A673 (cell line): ENCODE measurements at regions not wholly inside any gene's neighbourhood (a gene's known extent, or its start where the extent isn't known, plus 50 kb on each side); places are given as distances from the start of the nearest gene placed in this dataset.

Source experiments
- EZH2 ChIP-seq: fragments of 200-600 bp; sonication (generic); IDR thresholded peaks from 2 replicates; pipeline ENCODE4 v1.6.1; 2017; ENCODE audit warnings: borderline replicate concordance, low read depth, mild to moderate bottlenecking, mixed read lengths, antibody characterized with exemption, low read length; ENCODE audit not compliant: poor library complexity, severe bottlenecking
- TF ChIP-seq, protein P1 (sequence below): fragments of 300-800, 200-600 bp; sonication (generic); conservative IDR thresholded peaks from 2 replicates; pipeline ENCODE4 v1.5.1; 2017; ENCODE audit warnings: low read depth, mild to moderate bottlenecking, antibody characterized with exemption, low read length, moderate library complexity, mixed read lengths

DNA sequence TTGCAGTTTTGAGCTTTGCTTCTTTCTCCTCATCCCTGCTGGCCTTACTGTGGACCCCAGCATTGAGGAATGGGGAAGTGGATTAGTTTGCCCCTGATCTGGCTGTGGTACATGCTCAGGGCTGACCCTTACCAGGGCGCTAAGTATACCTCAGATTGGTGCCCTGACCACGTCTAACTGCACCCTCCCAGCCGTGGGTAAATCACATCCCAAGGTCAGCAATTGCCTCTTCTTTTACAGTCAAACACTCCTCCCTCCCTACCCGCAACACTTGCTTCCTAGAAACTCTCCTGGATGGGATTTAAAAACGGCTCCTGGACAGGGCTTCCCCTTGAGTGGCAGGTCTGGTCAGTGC lies 437.9 kb downstream of the NR2F2 start:
- TF ChIP-seq, protein P1, sequence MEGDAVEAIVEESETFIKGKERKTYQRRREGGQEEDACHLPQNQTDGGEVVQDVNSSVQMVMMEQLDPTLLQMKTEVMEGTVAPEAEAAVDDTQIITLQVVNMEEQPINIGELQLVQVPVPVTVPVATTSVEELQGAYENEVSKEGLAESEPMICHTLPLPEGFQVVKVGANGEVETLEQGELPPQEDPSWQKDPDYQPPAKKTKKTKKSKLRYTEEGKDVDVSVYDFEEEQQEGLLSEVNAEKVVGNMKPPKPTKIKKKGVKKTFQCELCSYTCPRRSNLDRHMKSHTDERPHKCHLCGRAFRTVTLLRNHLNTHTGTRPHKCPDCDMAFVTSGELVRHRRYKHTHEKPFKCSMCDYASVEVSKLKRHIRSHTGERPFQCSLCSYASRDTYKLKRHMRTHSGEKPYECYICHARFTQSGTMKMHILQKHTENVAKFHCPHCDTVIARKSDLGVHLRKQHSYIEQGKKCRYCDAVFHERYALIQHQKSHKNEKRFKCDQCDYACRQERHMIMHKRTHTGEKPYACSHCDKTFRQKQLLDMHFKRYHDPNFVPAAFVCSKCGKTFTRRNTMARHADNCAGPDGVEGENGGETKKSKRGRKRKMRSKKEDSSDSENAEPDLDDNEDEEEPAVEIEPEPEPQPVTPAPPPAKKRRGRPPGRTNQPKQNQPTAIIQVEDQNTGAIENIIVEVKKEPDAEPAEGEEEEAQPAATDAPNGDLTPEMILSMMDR, result no peak
- TF ChIP-seq EZH2, result no peak
